SK-N-SH (cell line): ENCODE measurements at regions not wholly inside any gene's neighbourhood (a gene's known extent, or its start where the extent isn't known, plus 50 kb on each side); places are given as distances from the start of the nearest gene placed in this dataset.

Experiments used
- CTCF ChIA-PET: fragments of 300-600, 350-600 bp; formaldehyde crosslinking; extraction: SDS; loops from one replicate; lab custom pipeline; 2021; lab: Yijun Ruan, JAX
- POLR2A ChIA-PET: fragments of 350-600 bp; sonication (Branson Sonifier 250); formaldehyde crosslinking; extraction: SDS; loops from one replicate; lab custom pipeline; 2020; ENCODE audit warnings: antibody characterized with exemption, inconsistent platforms; lab: Yijun Ruan, JAX
- DNase-seq: peaks from one replicate; pipeline ENCODE4 v3.0.0; 2012
- H2AFZ ChIP-seq: fragments of 200-600 bp; sonication (generic); 2 replicates; pipeline ENCODE4 v1.8.1; 2016; ENCODE audit warnings: antibody characterized with exemption, mild to moderate bottlenecking, low read depth
- H3F3A ChIP-seq: fragments of 200-600 bp; sonication (generic); replicated peaks from 2 replicates; pipeline ENCODE3; 2016; ENCODE audit warnings: antibody characterized with exemption, mild to moderate bottlenecking; ENCODE audit not compliant: insufficient read depth
- H3K27ac ChIP-seq, 2 experiments: fragments of 200-500 bp in 1 of 2; fragments of 200-600 bp in 1 of 2; sonication (Bioruptor generic) in 1 of 2; sonication (generic), shearing (Covaris generic) in 1 of 2; 2 replicates each; pipeline versions ENCODE4 v1.5.1 to v1.6.1; 2014 to 2016; ENCODE audit warnings: low read depth in 2 of 2, inconsistent platforms in 1 of 2, low read length in 1 of 2, mild to moderate bottlenecking in 1 of 2, mixed read lengths in 1 of 2
- H3K27me3 ChIP-seq: fragments of 200-600 bp; sonication (generic), shearing (Covaris generic); 2 replicates; pipeline ENCODE4 v1.6.1; 2016; ENCODE audit warnings: mixed run types; ENCODE audit not compliant: insufficient read depth
- H3K36me3 ChIP-seq, 2 experiments: fragments of 200-500 bp in 1 of 2; fragments of 200-600 bp in 1 of 2; sonication (Bioruptor generic) in 1 of 2; sonication (generic) in 1 of 2; replicated peaks in 1 of 2; 2 replicates each; pipeline versions ENCODE3 to v1.5.1; 2014 to 2016; ENCODE audit warnings: low read length in 1 of 2, mild to moderate bottlenecking in 1 of 2; ENCODE audit not compliant: insufficient read depth in 2 of 2, control insufficient read depth in 1 of 2
- H3K4me1 ChIP-seq, 2 experiments: fragments of 200-500 bp in 1 of 2; fragments of 200-600 bp in 1 of 2; sonication (Bioruptor generic) in 1 of 2; sonication (generic), shearing (Covaris generic) in 1 of 2; 2 replicates each; pipeline versions ENCODE4 v1.5.1 to v1.6.1; 2014 to 2016; ENCODE audit warnings: low read depth in 1 of 2, low read length in 1 of 2, mixed run types in 1 of 2; ENCODE audit not compliant: insufficient read depth in 2 of 2, control insufficient read depth in 1 of 2
- H3K4me2 ChIP-seq: fragments of 200-600 bp; sonication (generic), shearing (Covaris generic); 2 replicates; pipeline ENCODE4 v1.6.1; 2017; ENCODE audit warnings: mixed run types
- H3K4me3 ChIP-seq, 2 experiments: fragments of 200-500 bp in 1 of 2; fragments of 200-600 bp in 1 of 2; sonication (Bioruptor generic) in 1 of 2; sonication (generic), shearing (Covaris generic) in 1 of 2; 2 replicates each; pipeline versions ENCODE4 v1.5.1 to v1.8.1; 2014 to 2016; ENCODE audit warnings: low read depth in 2 of 2, inconsistent platforms in 1 of 2, low read length in 1 of 2, mild to moderate bottlenecking in 1 of 2, mixed read lengths in 1 of 2, moderate library complexity in 1 of 2
- H3K79me2 ChIP-seq: fragments of 200-600 bp; sonication (generic); 2 replicates; pipeline ENCODE4 v1.8.1; 2017; ENCODE audit warnings: mild to moderate bottlenecking; ENCODE audit not compliant: insufficient read depth
- H3K9ac ChIP-seq: fragments of 200-600 bp; sonication (generic); 2 replicates; pipeline ENCODE4 v1.6.1; 2017; ENCODE audit warnings: mixed run types
- H3K9me2 ChIP-seq: fragments of 200-600 bp; sonication (generic); 2 replicates; pipeline ENCODE4 v1.6.1; 2017; ENCODE audit warnings: mixed run types
- H3K9me3 ChIP-seq: fragments of 200-600 bp; sonication (generic); 2 replicates; pipeline ENCODE4 v1.6.1; 2017; ENCODE audit warnings: mixed run types, mild to moderate bottlenecking, moderate library complexity
- H4K20me1 ChIP-seq: fragments of 200-600 bp; sonication (generic); 2 replicates; pipeline ENCODE4 v1.6.1; 2017; ENCODE audit warnings: mild to moderate bottlenecking, mixed run types; ENCODE audit not compliant: insufficient read depth
- CTCF ChIP-seq: fragments of 200-600 bp; sonication (generic); IDR thresholded peaks from 2 replicates; pipeline ENCODE4 v1.6.1; 2017; ENCODE audit warnings: antibody characterized with exemption, mild to moderate bottlenecking, moderate library complexity
- ELF1 ChIP-seq: IDR thresholded peaks from 2 replicates; pipeline ENCODE4 v1.4.0; 2012
- EP300 ChIP-seq, 2 experiments: IDR thresholded peaks; 2 replicates each; pipeline versions ENCODE4 v1.4.0 to v1.6.1; 2012; ENCODE audit warnings: borderline replicate concordance in 1 of 2, low read depth in 1 of 2, low read length in 1 of 2
- FOXM1 ChIP-seq: IDR thresholded peaks from 2 replicates; pipeline ENCODE4 v1.4.0; 2012; ENCODE audit warnings: low read depth, mild to moderate bottlenecking
- GABPA ChIP-seq: IDR thresholded peaks from 2 replicates; pipeline ENCODE4 v1.4.0; 2012; ENCODE audit warnings: low read depth, mild to moderate bottlenecking
- IRF3 ChIP-seq: fragments of 150-350 bp; IDR thresholded peaks from 2 replicates; pipeline ENCODE4 v1.6.1; 2016; ENCODE audit warnings: mild to moderate bottlenecking, low read depth, low read length
- NFIC ChIP-seq: IDR thresholded peaks from 2 replicates; pipeline ENCODE4 v1.4.0; 2012; ENCODE audit warnings: borderline replicate concordance
- NRF1 ChIP-seq: IDR thresholded peaks from 2 replicates; pipeline ENCODE4 v1.6.1; 2012; ENCODE audit warnings: low read depth, mild to moderate bottlenecking, low read length
- RAD21 ChIP-seq: IDR thresholded peaks from 2 replicates; pipeline ENCODE4 v1.6.1; 2012; ENCODE audit warnings: mild to moderate bottlenecking, low read length
- SIN3A ChIP-seq: IDR thresholded peaks from 2 replicates; pipeline ENCODE4 v1.6.1; 2012; ENCODE audit warnings: low read depth, mild to moderate bottlenecking, low read length, moderate library complexity, borderline replicate concordance
- TCF12 ChIP-seq: IDR thresholded peaks from 2 replicates; pipeline ENCODE4 v1.4.0; 2012
- WGBS: methylation state at CpG from one replicate; pipeline ENCODE4 v1.1.6; 2017; ENCODE audit warnings: low lambda C conversion rate; 5-methylcytosine and 5-hydroxymethylcytosine counted together

- Histone ChIP-seq H3K4me1 (no peaks in the 10 kb centered on the region), H3K27me3 (no peaks in the 10 kb centered on the region), H3K9me3 (peaks cover 7% of the 10 kb centered on the region), H3K79me2 (no peaks in the 10 kb centered on the region), H3F3A (no peaks in the 10 kb centered on the region), H3K36me3 (no peaks in the 10 kb centered on the region), H3K9me2 (no peaks in the 10 kb centered on the region), H3K9ac (no peak overlapping the region), H2AFZ (no peak overlapping the region), H3K4me2 (no peak overlapping the region), H3K27ac (no peak overlapping the region), H4K20me1 (no peaks in the 10 kb centered on the region), H3K4me3 (no peak overlapping the region)
- 81% methylated on average over 3 of the region's 3 CpGs for WGBS
- TF ChIP-seq CTCF, result no peak
- TF ChIP-seq ELF1, result no peak
- TF ChIP-seq NRF1, result no peak
- TF ChIP-seq RAD21, result no peak
- no peak for DNase-seq
- ChIA-PET CTCF (no interaction called here), POLR2A (no interaction called here)
These were observed 311.2 kb downstream of the PTPRC start for GRCh38 chr1:198950036-198950435.

GRCh38 chr1:198955085-198955484, 316.2 kb downstream of the PTPRC start:
- Histone ChIP-seq H3K4me2 (no peak overlapping the region), H3K79me2 (no peaks in the 10 kb centered on the region), H2AFZ (no peak overlapping the region), H3K27me3 (no peaks in the 10 kb centered on the region), H3K9me2 (no peaks in the 10 kb centered on the region), H4K20me1 (no peaks in the 10 kb centered on the region), H3K36me3 (no peaks in the 10 kb centered on the region), H3K4me1 (no peaks in the 10 kb centered on the region), H3K27ac (no peak overlapping the region), H3K9ac (no peak overlapping the region), H3F3A (no peaks in the 10 kb centered on the region)
- DNase-seq, result no peak
- CTCF ChIA-PET, result no interaction called here
- TF ChIP-seq TCF12, result no peak
- no peak for TF ChIP-seq NFIC
- TF ChIP-seq EP300 (IDR thresholded peaks at IDR 0.05; ENCODE audit: borderline replicate concordance in 1 of 2, low read depth in 1 of 2, low read length in 1 of 2), result no peak
- no peak for TF ChIP-seq FOXM1
- no peak for TF ChIP-seq IRF3
- TF ChIP-seq NRF1, result no peak
- TF ChIP-seq GABPA, result no peak
- no peak for TF ChIP-seq SIN3A
- no peak for TF ChIP-seq RAD21
- no peak for TF ChIP-seq CTCF
- TF ChIP-seq, all 33 proteins: peak for 0
- Histone ChIP-seq H3K9me3 (peaks cover 11% of the 10 kb centered on the region), H3K4me3 (no peak overlapping the region)
- POLR2A ChIA-PET, result no interaction called here
